UCSD-AML1 (cell line): ENCODE measurements at regions not wholly inside any gene's neighbourhood (a gene's known extent, or its start where the extent isn't known, plus 50 kb on each side); places are given as distances from the start of the nearest gene placed in this dataset.

Experiments
- DNase-seq: peaks from one replicate; lab custom pipeline; 2025; ENCODE audit not compliant: unreplicated experiment; lab: John Stamatoyannopoulos, UW

- DNase-seq: no peak
These were observed 238.5 kb upstream of the HS3ST5 start for GRCh38 chr6:114581293-114581692.

GRCh38 chr6:114580882-114581281 lies 238.1 kb upstream of the HS3ST5 start:
- no peak for DNase-seq

- DNase-seq: no peak
These were observed 236.7 kb upstream of the HS3ST5 start for GRCh38 chr6:114579486-114579885.

- no peak for DNase-seq
These were observed 234.3 kb upstream of the HS3ST5 start for GRCh38 chr6:114577109-114577508.

GRCh38 chr6:114576330-114576729 lies 233.5 kb upstream of the HS3ST5 start:
- DNase-seq: no peak

GRCh38 chr6:114569669-114570068 lies 226.8 kb upstream of the HS3ST5 start:
- no peak for DNase-seq

GRCh38 chr6:114564302-114564933 lies 221.6 kb upstream of the HS3ST5 start:
- no peak for DNase-seq

- no peak for DNase-seq
These were observed 216.6 kb upstream of the HS3ST5 start for GRCh38 chr6:114559419-114559818.

- DNase-seq: no peak
These were observed 215.3 kb upstream of the HS3ST5 start for GRCh38 chr6:114558153-114558552.

- DNase-seq: no peak
These were observed 214.1 kb upstream of the HS3ST5 start for GRCh38 chr6:114556846-114557488.

- no peak for DNase-seq
These were observed 207.5 kb upstream of the HS3ST5 start for GRCh38 chr6:114550316-114550715.

- DNase-seq: no peak
These were observed 200.9 kb upstream of the HS3ST5 start for GRCh38 chr6:114543696-114544095.

GRCh38 chr6:114541794-114542193 lies 199.0 kb upstream of the HS3ST5 start:
- no peak for DNase-seq

- no peak for DNase-seq
These were observed 195.2 kb upstream of the HS3ST5 start for GRCh38 chr6:114537977-114538376.

GRCh38 chr6:114534813-114535212 lies 192.0 kb upstream of the HS3ST5 start:
- no peak for DNase-seq

- no peak for DNase-seq
These were observed 181.3 kb upstream of the HS3ST5 start for GRCh38 chr6:114524081-114524480.

GRCh38 chr6:114523508-114523907 lies 180.7 kb upstream of the HS3ST5 start:
- DNase-seq: no peak

- no peak for DNase-seq
These were observed 179.1 kb upstream of the HS3ST5 start for GRCh38 chr6:114521926-114522325.

GRCh38 chr6:114520976-114521375 lies 178.2 kb upstream of the HS3ST5 start:
- no peak for DNase-seq

GRCh38 chr6:114514170-114514569 lies 171.3 kb upstream of the HS3ST5 start:
- no peak for DNase-seq

GRCh38 chr6:114471450-114471849 lies 128.6 kb upstream of the HS3ST5 start:
- no peak for DNase-seq

- no peak for DNase-seq
These were observed 125.1 kb upstream of the HS3ST5 start for GRCh38 chr6:114467931-114468330.

- DNase-seq: no peak
These were observed 122.7 kb upstream of the HS3ST5 start for GRCh38 chr6:114465511-114465910.
